K562 (cell line): ENCODE measurements at regions not wholly inside any gene's neighbourhood (a gene's known extent, or its start where the extent isn't known, plus 50 kb on each side); places are given as distances from the start of the nearest gene placed in this dataset.

Experiments used
- ATAC-seq: fragments of 200-7000 bp; cut with Tn5 transposase; 3 replicates; pipeline ENCODE4 v1.9.1; 2020; ENCODE audit warnings: moderate library complexity
- BruUV-seq: library from RNA; stranded (reverse); fragments of 400-500 nt; replicated peaks from 2 replicates; lab custom pipeline; 2021; lab: Mats Ljungman, UMichigan
- CTCF ChIA-PET: fragments of 300-600 bp; formaldehyde crosslinking; extraction: SDS; loops from one replicate; lab custom pipeline; 2021; ENCODE audit warnings: low intra/inter-chr PET ratio; lab: Yijun Ruan, JAX
- POLR2A ChIA-PET: fragments of 300-600, 350-650 bp; sonication (Branson Sonifier 250); formaldehyde crosslinking; extraction: SDS; loops from one replicate; lab custom pipeline; 2021; ENCODE audit warnings: antibody characterized with exemption, inconsistent platforms; lab: Yijun Ruan, JAX
- DNase-seq, 4 experiments: peaks; one replicate each; pipeline versions ENCODE4 v3.0.0 to v3.0.0-alpha.2; 2011 to 2018; ENCODE audit warnings: low spot score in 3 of 4, mixed read lengths in 3 of 4; ENCODE audit errors: extremely low read depth in 1 of 4
- FAIRE-seq: peaks from 2 replicates; lab custom pipeline; 2011; peaks lifted over from hg19 to GRCh38; lab: Jason Lieb, UNC
- H2AFZ ChIP-seq: 2 replicates; pipeline ENCODE4 v1.6.0; 2011; ENCODE audit warnings: low read depth, low read length, control low read depth, inconsistent platforms
- H3K27ac ChIP-seq: fragments of 200-600 bp; 3 replicates; pipeline ENCODE4 v1.8.0; 2011; ENCODE audit warnings: low read depth, mild to moderate bottlenecking, control low read depth, inconsistent platforms, low read length, moderate library complexity, mixed read lengths; ENCODE audit errors: extremely low read depth
- H3K27me3 ChIP-seq, 2 experiments: fragments of 300-600 bp in 1 of 2; 2 replicates in 1 of 2; 3 replicates in 1 of 2; pipeline versions ENCODE4 v1.6.0 to v1.8.0; 2011; ENCODE audit warnings: inconsistent platforms in 2 of 2, low read length in 2 of 2, mild to moderate bottlenecking in 1 of 2, mixed read lengths in 1 of 2, moderate library complexity in 1 of 2; ENCODE audit not compliant: control insufficient read depth in 2 of 2, insufficient read depth in 2 of 2
- H3K36me3 ChIP-seq: fragments of 300-600 bp; 3 replicates; pipeline ENCODE4 v1.8.0; 2011; ENCODE audit warnings: mild to moderate bottlenecking, low read length, inconsistent platforms; ENCODE audit not compliant: control insufficient read depth, insufficient read depth
- H3K4me1 ChIP-seq, 2 experiments: fragments of 200-600 bp in 1 of 2; replicated peaks in 1 of 2; 2 replicates in 1 of 2; 3 replicates in 1 of 2; pipeline versions ENCODE4 v1.5.1 to v1.8.0; 2011; ENCODE audit warnings: inconsistent platforms in 2 of 2, low read length in 2 of 2, mild to moderate bottlenecking in 1 of 2, mixed read lengths in 1 of 2, moderate library complexity in 1 of 2; ENCODE audit not compliant: control insufficient read depth in 2 of 2, insufficient read depth in 2 of 2
- H3K4me2 ChIP-seq: 2 replicates; pipeline ENCODE4 v1.6.1; 2011; ENCODE audit warnings: low read length, control low read depth, inconsistent platforms, mixed read lengths; ENCODE audit not compliant: insufficient read depth
- H3K4me3 ChIP-seq: fragments of 200-600 bp; sonication (generic), shearing (Covaris generic); 2 replicates; pipeline ENCODE4 v1.5.1; 2016; ENCODE audit warnings: control low read depth, inconsistent platforms
- H3K79me2 ChIP-seq: fragments of 200-600 bp; 3 replicates; pipeline ENCODE4 v1.8.0; 2011; ENCODE audit warnings: low read length, inconsistent platforms; ENCODE audit not compliant: control insufficient read depth, insufficient read depth
- H3K9ac ChIP-seq, 2 experiments: 2 replicates each; pipeline versions ENCODE4 v1.6.0 to v1.6.1; 2011; ENCODE audit warnings: low read depth in 2 of 2, low read length in 2 of 2, control low read depth in 1 of 2, inconsistent platforms in 1 of 2, mild to moderate bottlenecking in 1 of 2, mixed read lengths in 1 of 2; ENCODE audit not compliant: insufficient read depth in 1 of 2
- H3K9me1 ChIP-seq: one replicate; pipeline ENCODE4 v1.6.0; 2011; ENCODE audit warnings: inconsistent platforms, mild to moderate bottlenecking, low read length, moderate library complexity; ENCODE audit not compliant: control insufficient read depth, insufficient read depth
- H3K9me3 ChIP-seq: replicated peaks from 2 replicates; pipeline ENCODE4 v1.5.1; 2011; ENCODE audit warnings: low read depth, low read length, inconsistent platforms; ENCODE audit not compliant: control insufficient read depth, insufficient read depth
- H4K20me1 ChIP-seq: replicated peaks from 2 replicates; pipeline ENCODE4 v1.6.1; 2011; ENCODE audit warnings: low read length, inconsistent platforms, mixed read lengths; ENCODE audit not compliant: control insufficient read depth, insufficient read depth
- PCBP1 ChIP-seq: fragments of 200-400 bp; formaldehyde crosslinking; IDR thresholded peaks from 2 replicates; pipeline ENCODE4 v1.6.1; 2018; ENCODE audit warnings: mild to moderate bottlenecking, low read depth, low read length; ENCODE audit not compliant: poor library complexity, severe bottlenecking
- POLR2A ChIP-seq: fragments of 450-650 bp; conservative IDR thresholded peaks from 2 replicates; pipeline ENCODE4 v1.6.1; 2016
- RBM14 ChIP-seq: fragments of 200-400 bp; formaldehyde crosslinking; IDR thresholded peaks from 2 replicates; pipeline ENCODE4 v1.6.1; 2018; ENCODE audit warnings: low read depth, mild to moderate bottlenecking, low read length, moderate library complexity, borderline replicate concordance; ENCODE audit not compliant: insufficient read depth
- SLC30A9 ChIP-seq: fragments of 250-450 bp; sonication (Bioruptor Pico); IDR thresholded peaks from 2 replicates; pipeline ENCODE4 v1.8.0; 2022; ENCODE audit warnings: mild to moderate bottlenecking, moderate library complexity
- SMAD2 ChIP-seq: fragments of 150-350 bp; IDR thresholded peaks from 2 replicates; pipeline ENCODE4 v1.6.1; 2014; ENCODE audit warnings: low read depth, mild to moderate bottlenecking, low read length
- TSC22D4 ChIP-seq: fragments of 450-650 bp; IDR thresholded peaks from 2 replicates; pipeline ENCODE4 v1.6.1; 2016; ENCODE audit warnings: missing genetic modification characterization, missing biosample characterization, control low read depth
- ZKSCAN1 ChIP-seq: fragments of 150-350 bp; IDR thresholded peaks from 2 replicates; pipeline ENCODE4 v1.6.1; 2016; ENCODE audit warnings: low read depth, low read length
- WGBS: fragments of 100-300 bp; shearing (Covaris generic); methylation state at CpG from one replicate; pipeline ENCODE4 v1.1.6; 2016; ENCODE audit warnings: low coverage, mixed read lengths; ENCODE audit not compliant: insufficient coverage; ENCODE audit errors: missing lambda C conversion rate; 5-methylcytosine and 5-hydroxymethylcytosine counted together
- in situ Hi-C: fragments of 300-500 bp; cut with MboI; formaldehyde crosslinking; loops from 4 replicates; pipeline ENCODE4 v1.15.0; 2018; ENCODE audit warnings: inconsistent platforms, mixed read lengths
- intact Hi-C: fragments of 100-400 bp; cut with micrococcal nuclease; formaldehyde crosslinking; loops from 2 replicates; pipeline ENCODE4 v1.14.2; 2022
- TF ChIP-seq, protein P1 (sequence below): IDR thresholded peaks from 2 replicates; pipeline ENCODE4 v1.6.1; 2014; ENCODE audit warnings: antibody characterized with exemption
- TF ChIP-seq, protein P2 (sequence below): sonication (generic); formaldehyde crosslinking; IDR thresholded peaks from 2 replicates; pipeline ENCODE4 v1.8.1; 2022; ENCODE audit warnings: missing genetic modification reagents
- TF ChIP-seq, protein P3 (sequence below): fragments of 450-650 bp; IDR thresholded peaks from 2 replicates; pipeline ENCODE4 v1.6.1; 2016; ENCODE audit warnings: low read depth, mild to moderate bottlenecking, moderate library complexity
- TF ChIP-seq, protein P4 (sequence below): sonication (generic); formaldehyde crosslinking; IDR thresholded peaks from 2 replicates; pipeline ENCODE4 v1.9.0; 2022; ENCODE audit warnings: mild to moderate bottlenecking, missing genetic modification reagents
- TF ChIP-seq, protein P5 (sequence below), 3 experiments: IDR thresholded peaks in 2 of 3; conservative IDR thresholded peaks in 1 of 3; 2 replicates each; pipeline ENCODE4 v1.5.1; 2011 to 2012; ENCODE audit warnings: low read length in 3 of 3, mild to moderate bottlenecking in 3 of 3, control low read depth in 2 of 3, improper control_type of control experiment in 1 of 3, inconsistent platforms in 1 of 3, low read depth in 1 of 3, mixed read lengths in 1 of 3, moderate library complexity in 1 of 3; ENCODE audit not compliant: insufficient read depth in 2 of 3

DNA sequence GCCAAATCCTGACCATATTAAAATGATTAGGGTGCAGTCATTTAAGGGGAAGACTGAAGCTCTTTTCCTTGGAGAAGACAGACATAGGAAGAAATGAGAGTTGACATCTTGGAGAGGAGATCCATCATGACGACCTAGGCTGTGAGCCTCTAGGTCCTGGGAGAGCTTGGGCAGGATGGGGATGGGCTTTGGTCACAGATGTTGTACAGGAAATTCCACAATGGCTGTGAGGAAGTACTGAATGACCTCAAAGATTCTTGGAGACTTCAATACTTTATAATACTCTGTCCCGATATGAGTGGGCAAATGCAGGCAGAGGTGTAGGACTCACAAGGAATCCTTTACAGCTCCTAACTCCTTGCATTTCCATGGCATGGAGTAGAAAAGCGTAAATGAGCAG lies 204.9 kb upstream of the FRMD6 start:
- ChIA-PET POLR2A (no interaction called here), CTCF (no interaction called here)
- Histone ChIP-seq H3K4me2 (no peak overlapping the region), H3K27me3 (no peaks in the 10 kb centered on the region; a peak in 1 of 5 replicates), H3K4me3 (no peak overlapping the region), H3K9me1 (no peaks in the 10 kb centered on the region), H3K27ac (no peak overlapping the region), H3K9ac (no peak overlapping the region), H3K9me3 (no peaks in the 10 kb centered on the region), H2AFZ (no peak overlapping the region), H4K20me1 (no peaks in the 10 kb centered on the region), H3K79me2 (no peaks in the 10 kb centered on the region), H3K4me1 (no peaks in the 10 kb centered on the region), H3K36me3 (no peaks in the 10 kb centered on the region)
- DNase-seq (no peak), ATAC-seq (no peak), FAIRE-seq (no peak)
- intact Hi-C loops (no loop called here), in situ Hi-C loops (no loop called here)
- no peak for TF ChIP-seq PCBP1
- BruUV-seq = no TSS peak
- 0% methylated on average over 2 of the region's 3 CpGs for WGBS

DNA sequence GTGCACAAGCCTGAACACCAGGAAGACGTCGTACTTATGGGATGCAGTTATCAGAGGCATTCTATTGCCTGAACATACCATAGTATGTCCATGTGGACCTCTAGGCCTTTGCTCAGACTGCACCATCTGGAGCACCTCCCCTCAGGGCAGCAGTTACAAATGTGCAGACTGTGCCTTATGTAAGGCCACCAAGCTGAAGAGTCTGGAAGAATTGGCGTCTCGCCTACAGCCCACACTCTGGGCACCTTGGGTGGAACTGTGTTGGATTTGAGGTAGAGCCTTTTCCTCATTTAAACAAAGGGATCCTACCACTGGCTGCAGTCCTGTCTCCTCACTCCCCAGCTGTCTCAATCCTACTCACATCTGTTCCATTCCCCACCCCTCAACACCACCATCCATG lies 204.3 kb upstream of the FRMD6 start:
- no peak overlapping the region for H3K27ac ChIP-seq
- CTCF ChIA-PET = no interaction called here
- H4K20me1 ChIP-seq = no peaks in the 10 kb centered on the region
- DNase-seq (no peak), ATAC-seq (no peak), FAIRE-seq (no peak)
- no peaks in the 10 kb centered on the region for H3K36me3 ChIP-seq
- no peaks in the 10 kb centered on the region; a peak in 1 of 5 replicates for H3K27me3 ChIP-seq
- BruUV-seq = no TSS peak
- no peak overlapping the region for H3K4me3 ChIP-seq
- no peaks in the 10 kb centered on the region for H3K9me3 ChIP-seq
- no peak overlapping the region for H3K9ac ChIP-seq
- H2AFZ ChIP-seq = no peak overlapping the region
- no peaks in the 10 kb centered on the region for H3K9me1 ChIP-seq
- POLR2A ChIA-PET = no interaction called here
- intact Hi-C loops (no loop called here), in situ Hi-C loops (no loop called here)
- WGBS = 0% methylated on average over 4 of the region's 4 CpGs
- H3K4me2 ChIP-seq = no peak overlapping the region
- H3K79me2 ChIP-seq = no peaks in the 10 kb centered on the region
- H3K4me1 ChIP-seq = no peaks in the 10 kb centered on the region
- TF ChIP-seq, protein P1, sequence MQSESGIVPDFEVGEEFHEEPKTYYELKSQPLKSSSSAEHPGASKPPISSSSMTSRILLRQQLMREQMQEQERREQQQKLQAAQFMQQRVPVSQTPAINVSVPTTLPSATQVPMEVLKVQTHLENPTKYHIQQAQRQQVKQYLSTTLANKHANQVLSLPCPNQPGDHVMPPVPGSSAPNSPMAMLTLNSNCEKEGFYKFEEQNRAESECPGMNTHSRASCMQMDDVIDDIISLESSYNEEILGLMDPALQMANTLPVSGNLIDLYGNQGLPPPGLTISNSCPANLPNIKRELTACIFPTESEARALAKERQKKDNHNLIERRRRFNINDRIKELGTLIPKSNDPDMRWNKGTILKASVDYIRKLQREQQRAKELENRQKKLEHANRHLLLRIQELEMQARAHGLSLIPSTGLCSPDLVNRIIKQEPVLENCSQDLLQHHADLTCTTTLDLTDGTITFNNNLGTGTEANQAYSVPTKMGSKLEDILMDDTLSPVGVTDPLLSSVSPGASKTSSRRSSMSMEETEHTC = no peak
- TF ChIP-seq POLR2A (no peak), TSC22D4 (tag) (no peak), RBM14 (no peak), SLC30A9 (CRISPR knock-in tag) (no peak), SMAD2 (no peak), ZKSCAN1 (no peak)
- TF ChIP-seq, protein P2, sequence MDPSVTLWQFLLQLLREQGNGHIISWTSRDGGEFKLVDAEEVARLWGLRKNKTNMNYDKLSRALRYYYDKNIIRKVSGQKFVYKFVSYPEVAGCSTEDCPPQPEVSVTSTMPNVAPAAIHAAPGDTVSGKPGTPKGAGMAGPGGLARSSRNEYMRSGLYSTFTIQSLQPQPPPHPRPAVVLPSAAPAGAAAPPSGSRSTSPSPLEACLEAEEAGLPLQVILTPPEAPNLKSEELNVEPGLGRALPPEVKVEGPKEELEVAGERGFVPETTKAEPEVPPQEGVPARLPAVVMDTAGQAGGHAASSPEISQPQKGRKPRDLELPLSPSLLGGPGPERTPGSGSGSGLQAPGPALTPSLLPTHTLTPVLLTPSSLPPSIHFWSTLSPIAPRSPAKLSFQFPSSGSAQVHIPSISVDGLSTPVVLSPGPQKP = no peak
- TF ChIP-seq, protein P3, sequence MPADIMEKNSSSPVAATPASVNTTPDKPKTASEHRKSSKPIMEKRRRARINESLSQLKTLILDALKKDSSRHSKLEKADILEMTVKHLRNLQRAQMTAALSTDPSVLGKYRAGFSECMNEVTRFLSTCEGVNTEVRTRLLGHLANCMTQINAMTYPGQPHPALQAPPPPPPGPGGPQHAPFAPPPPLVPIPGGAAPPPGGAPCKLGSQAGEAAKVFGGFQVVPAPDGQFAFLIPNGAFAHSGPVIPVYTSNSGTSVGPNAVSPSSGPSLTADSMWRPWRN = no peak
- TF ChIP-seq, protein P4, sequence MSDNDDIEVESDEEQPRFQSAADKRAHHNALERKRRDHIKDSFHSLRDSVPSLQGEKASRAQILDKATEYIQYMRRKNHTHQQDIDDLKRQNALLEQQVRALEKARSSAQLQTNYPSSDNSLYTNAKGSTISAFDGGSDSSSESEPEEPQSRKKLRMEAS (CRISPR knock-in tag) = no peak
- TF ChIP-seq, protein P5, sequence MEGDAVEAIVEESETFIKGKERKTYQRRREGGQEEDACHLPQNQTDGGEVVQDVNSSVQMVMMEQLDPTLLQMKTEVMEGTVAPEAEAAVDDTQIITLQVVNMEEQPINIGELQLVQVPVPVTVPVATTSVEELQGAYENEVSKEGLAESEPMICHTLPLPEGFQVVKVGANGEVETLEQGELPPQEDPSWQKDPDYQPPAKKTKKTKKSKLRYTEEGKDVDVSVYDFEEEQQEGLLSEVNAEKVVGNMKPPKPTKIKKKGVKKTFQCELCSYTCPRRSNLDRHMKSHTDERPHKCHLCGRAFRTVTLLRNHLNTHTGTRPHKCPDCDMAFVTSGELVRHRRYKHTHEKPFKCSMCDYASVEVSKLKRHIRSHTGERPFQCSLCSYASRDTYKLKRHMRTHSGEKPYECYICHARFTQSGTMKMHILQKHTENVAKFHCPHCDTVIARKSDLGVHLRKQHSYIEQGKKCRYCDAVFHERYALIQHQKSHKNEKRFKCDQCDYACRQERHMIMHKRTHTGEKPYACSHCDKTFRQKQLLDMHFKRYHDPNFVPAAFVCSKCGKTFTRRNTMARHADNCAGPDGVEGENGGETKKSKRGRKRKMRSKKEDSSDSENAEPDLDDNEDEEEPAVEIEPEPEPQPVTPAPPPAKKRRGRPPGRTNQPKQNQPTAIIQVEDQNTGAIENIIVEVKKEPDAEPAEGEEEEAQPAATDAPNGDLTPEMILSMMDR (IDR thresholded peaks at IDR 0.05 in 2 of 3, conservative IDR thresholded peaks at IDR 0.05 in 1 of 3; ENCODE audit: insufficient read depth in 2 of 3, low read depth in 1 of 3, low read length in 3 of 3) = no peak
